ENCODE measurements at regions not wholly inside any gene's neighbourhood (a gene's known extent, or its start where the extent isn't known, plus 50 kb on each side); places are given as distances from the start of the nearest gene placed in this dataset.

DNA sequence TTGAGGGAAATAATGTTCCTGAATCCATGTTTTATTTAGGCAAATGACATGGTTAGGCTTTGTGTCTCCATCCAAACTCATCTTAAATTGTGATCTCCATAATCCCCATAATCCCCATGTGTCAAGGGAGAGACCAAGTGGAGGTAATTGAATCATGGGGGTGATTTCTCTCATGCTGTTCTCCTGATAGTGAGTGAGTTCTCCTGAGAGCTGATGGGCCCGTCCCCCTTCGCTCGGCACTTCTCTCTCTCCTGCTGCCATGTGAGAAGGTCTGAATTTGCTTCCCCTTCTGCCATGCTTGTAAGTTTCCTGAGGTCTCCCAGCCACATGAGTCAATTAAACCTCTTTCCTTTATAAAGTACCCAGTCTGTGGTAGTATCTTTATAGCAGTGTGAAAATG, 563.0 kb upstream of the NR3C2 start:
- H3K4me1 ChIP-seq: no peaks in the 10 kb centered on the region

GRCh38 chr4:148999924-149000323, 557.7 kb upstream of the NR3C2 start:
- no peak for DNase-seq
- H3K27ac ChIP-seq: no peak overlapping the region
- no peaks in the 10 kb centered on the region for H3K4me1 ChIP-seq
- no peaks in the 10 kb centered on the region for H3K9me3 ChIP-seq
- no peak overlapping the region for H3K4me3 ChIP-seq
- intact Hi-C loops (cut with DNase I): no loop called here
- H3K27me3 ChIP-seq: no peaks in the 10 kb centered on the region
- no peaks in the 10 kb centered on the region for H3K36me3 ChIP-seq
- no peak for TF ChIP-seq CTCF (IDR thresholded peaks at IDR 0.05)
- no peak for TF ChIP-seq POLR2A (IDR thresholded peaks at IDR 0.05)

More for the DNA sequence above, 563.0 kb upstream of the NR3C2 start:
- no peaks in the 10 kb centered on the region for H3K9me3 ChIP-seq
- DNase-seq: no peak
- no peak for TF ChIP-seq POLR2A (IDR thresholded peaks at IDR 0.05)
- H3K27me3 ChIP-seq: no peaks in the 10 kb centered on the region
- no peak overlapping the region for H3K4me3 ChIP-seq
- no peak overlapping the region for H3K27ac ChIP-seq
- no peaks in the 10 kb centered on the region for H3K36me3 ChIP-seq
- intact Hi-C loops (cut with DNase I): no loop called here
- WGBS, 2 donors: 84 to 93% methylated on average over 3 of the region's 3 CpGs

GRCh38 chr4:148998719-148999118, 556.5 kb upstream of the NR3C2 start:
- Histone ChIP-seq H3K9me3 (no peaks in the 10 kb centered on the region), H3K4me1 (no peaks in the 10 kb centered on the region), H3K36me3 (no peaks in the 10 kb centered on the region), H3K27ac (no peak overlapping the region), H3K27me3 (no peaks in the 10 kb centered on the region), H3K4me3 (no peak overlapping the region)
- peak in 1 of 6 experiments; percentile 40 for TF ChIP-seq CTCF (IDR thresholded peaks at IDR 0.05)
- TF ChIP-seq POLR2A (IDR thresholded peaks at IDR 0.05): no peak
- intact Hi-C loops (cut with DNase I): no loop called here
- DNase-seq: no peak
- 86 to 87% methylated on average over 2 of the region's 2 CpGs for WGBS, 2 donors

GRCh38 chr4:148986951-148987350, 544.7 kb upstream of the NR3C2 start:
- Histone ChIP-seq H3K27ac (peak overlapping the region; percentile 47 to 80 (median 64)), H3K27me3 (no peaks in the 10 kb centered on the region), H3K9me3 (no peaks in the 10 kb centered on the region), H3K4me1 (peaks cover 0 to 40% (median 13%) of the 10 kb centered on the region in 3 donors), H3K36me3 (no peaks in the 10 kb centered on the region), H3K4me3 (no peak overlapping the region)
- no peak for TF ChIP-seq CTCF (IDR thresholded peaks at IDR 0.05)
- TF ChIP-seq POLR2A (IDR thresholded peaks at IDR 0.05): no peak
- intact Hi-C loops (cut with DNase I): no loop called here
- 40 to 58% methylated on average over 1 of the region's 1 CpG for WGBS, 2 donors
- no peak for DNase-seq

- H3K27me3 ChIP-seq: no peaks in the 10 kb centered on the region
- intact Hi-C loops (cut with DNase I): no loop called here
- 75 to 76% methylated on average over 1 to 2 of the region's 2 CpGs for WGBS, 2 donors
Observed at GRCh38 chr4:148984951-148985350, 542.7 kb upstream of the NR3C2 start.

More at GRCh38 chr4:148984951-148985350, 542.7 kb upstream of the NR3C2 start:
- Histone ChIP-seq H3K27ac (no peak overlapping the region), H3K36me3 (no peaks in the 10 kb centered on the region), H3K4me3 (no peak overlapping the region), H3K4me1 (peaks cover 0 to 44% (median 13%) of the 10 kb centered on the region in 3 donors), H3K9me3 (no peaks in the 10 kb centered on the region)
- no peak for DNase-seq
- TF ChIP-seq CTCF (IDR thresholded peaks at IDR 0.05) (no peak), POLR2A (IDR thresholded peaks at IDR 0.05) (no peak)

Measured in esophagus squamous epithelium (tissue), 5 donors.